ENCODE measurements at regions not wholly inside any gene's neighbourhood (a gene's known extent, or its start where the extent isn't known, plus 50 kb on each side); places are given as distances from the start of the nearest gene placed in this dataset.

DNA sequence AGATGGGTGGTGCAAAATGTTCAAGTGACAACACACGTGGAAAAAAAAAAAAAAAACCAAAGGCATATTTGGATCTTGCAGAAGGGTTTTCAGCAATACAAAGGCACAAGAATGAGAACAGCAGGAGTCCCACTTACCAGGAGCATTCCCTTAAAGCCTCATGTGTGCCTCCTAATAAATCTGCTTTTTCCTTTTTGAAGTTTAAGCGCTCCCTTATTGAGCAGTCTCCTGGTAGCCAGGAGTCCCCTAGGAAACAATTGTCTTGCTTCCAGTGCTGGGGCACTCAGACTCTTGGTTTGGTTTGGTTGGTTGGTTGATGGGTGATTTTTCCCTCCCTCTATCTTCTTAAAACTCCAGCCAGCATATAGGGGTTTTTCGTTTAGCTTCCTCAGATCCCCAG is 321.8 kb upstream of the NFE2L3 start:
- DNase-seq = no peak

DNA sequence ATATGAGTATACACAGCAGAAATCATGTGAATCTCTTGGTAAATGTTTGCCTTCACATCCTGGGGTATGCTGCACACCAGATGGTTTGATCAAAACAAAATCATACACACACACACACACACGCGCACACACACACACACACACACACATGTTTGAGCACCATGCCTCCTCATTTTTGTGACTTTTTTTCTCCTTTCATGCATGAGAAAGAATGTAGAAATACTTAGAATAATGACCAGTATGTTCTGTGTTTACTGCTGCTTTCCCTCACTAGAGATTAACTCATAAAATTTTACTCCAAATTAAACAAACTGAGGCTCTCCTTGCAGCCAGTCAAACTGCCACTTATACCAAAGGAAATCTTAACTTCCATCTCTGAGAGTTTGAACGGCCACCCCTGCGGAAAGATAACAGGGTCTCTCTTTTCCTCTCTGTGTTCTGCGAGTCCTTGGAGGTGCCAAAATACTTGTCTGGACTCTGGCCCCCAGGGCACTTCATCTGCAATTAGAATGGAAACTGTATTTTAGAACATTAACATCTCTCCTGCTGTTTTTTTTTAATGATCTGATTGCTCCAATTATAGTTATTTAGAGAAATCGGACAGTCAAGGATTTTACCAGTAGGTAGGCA is 320.8 kb upstream of the NFE2L3 start:
- DNase-seq = no peak

DNA sequence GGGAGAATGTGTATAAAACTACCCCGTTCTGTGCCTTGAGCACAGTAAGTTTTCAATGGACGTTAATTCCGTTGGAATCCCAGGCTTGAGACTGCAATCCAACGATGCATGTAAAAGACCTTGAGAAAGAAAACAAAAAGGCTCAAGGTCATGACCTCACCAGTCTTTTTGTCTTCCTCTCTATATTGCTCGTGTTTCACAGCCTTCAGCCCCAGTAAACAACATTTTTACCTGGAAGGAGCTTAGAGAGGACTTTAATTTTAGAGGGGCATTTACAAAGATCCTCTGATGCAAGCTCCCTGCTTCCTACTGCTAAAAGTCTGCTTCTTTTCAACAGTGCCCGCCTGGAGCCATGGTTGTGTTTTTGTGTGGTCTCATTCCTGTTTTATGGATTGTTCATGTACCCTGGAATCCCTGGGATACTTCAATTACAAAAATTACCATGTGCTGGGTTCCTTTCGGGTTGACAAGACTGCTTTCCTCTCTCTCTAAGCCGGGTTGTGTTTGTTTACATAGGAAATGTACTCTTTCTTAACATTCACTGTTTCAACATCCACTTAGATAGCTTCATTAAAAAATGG is 320.1 kb upstream of the NFE2L3 start:
- no peak for DNase-seq

DNA sequence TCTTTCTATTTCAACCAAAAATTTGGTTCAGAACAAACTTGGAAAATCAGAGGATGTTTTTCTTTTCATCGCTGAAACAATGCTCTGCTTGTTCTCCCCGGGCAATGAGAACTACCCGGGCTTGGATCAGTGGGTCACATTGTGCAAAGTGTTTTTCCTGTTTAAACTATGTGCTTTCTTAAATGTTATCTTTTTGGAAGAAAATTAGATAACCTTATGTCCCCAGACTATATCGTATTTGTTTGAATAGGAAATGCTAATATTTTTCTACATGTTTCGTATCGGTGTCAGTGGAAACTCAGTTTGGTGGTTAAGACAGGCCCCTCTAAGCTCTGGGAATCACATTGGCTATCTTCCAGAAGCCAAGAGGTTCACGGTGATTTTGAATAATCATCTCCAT is 319.5 kb upstream of the NFE2L3 start:
- no peak for DNase-seq

DNA sequence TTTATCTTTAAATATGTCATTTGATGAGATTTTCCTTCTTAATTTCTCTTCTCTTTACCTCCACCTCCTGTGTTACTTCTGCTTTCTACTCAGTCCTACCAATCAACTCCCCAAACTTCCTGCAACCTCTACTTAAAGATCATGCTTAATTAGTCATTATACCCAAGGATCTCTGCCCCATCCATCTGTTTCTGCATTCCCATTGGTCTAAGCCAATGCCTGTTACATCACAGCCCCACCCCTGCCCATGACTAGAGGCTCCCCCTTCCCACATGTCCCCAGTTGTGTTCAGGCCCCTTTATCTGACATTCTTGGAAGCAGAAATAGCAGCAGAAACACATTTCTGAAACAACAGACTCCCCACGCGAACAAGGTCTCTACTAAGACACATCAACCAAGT is 319.1 kb upstream of the NFE2L3 start:
- no peak for DNase-seq

DNA sequence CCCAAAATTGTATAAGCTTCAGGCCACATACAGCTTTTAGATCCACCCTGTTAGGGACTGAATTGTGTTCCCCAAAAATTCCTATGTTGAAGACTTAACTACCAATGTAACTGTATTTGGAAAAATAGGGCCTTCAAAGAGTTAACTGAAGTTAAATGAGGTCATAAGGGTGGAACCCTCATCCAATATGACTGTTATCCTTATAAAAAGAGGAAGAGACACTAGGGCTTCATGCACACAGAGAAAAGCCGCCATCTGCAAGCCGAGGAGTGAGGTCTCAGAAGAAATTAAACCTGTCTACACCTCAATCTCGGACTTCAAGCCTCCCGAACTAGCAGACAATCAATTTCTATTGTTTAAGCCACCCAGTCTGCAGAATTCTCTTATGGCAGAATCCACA is 317.9 kb upstream of the NFE2L3 start:
- no peak for DNase-seq

DNA sequence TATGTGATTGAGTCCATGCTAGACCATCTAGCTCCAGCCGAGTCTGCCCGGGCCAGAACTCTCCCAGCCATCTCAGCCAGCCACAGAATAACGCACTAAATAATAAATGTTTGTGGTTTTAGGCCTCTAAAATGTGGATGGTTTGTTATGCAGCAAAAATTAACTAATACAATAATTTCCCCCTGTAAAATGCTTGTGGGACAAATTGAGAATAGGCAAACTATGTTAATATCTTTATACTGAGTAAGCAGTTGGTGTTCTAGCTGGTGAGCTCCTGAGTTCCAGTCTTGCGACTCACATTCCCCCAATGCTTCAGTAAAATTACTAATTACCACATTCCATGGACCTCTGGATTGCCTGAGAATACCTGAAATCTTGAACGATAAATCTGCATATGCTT is 316.8 kb upstream of the NFE2L3 start:
- no peak for DNase-seq

DNA sequence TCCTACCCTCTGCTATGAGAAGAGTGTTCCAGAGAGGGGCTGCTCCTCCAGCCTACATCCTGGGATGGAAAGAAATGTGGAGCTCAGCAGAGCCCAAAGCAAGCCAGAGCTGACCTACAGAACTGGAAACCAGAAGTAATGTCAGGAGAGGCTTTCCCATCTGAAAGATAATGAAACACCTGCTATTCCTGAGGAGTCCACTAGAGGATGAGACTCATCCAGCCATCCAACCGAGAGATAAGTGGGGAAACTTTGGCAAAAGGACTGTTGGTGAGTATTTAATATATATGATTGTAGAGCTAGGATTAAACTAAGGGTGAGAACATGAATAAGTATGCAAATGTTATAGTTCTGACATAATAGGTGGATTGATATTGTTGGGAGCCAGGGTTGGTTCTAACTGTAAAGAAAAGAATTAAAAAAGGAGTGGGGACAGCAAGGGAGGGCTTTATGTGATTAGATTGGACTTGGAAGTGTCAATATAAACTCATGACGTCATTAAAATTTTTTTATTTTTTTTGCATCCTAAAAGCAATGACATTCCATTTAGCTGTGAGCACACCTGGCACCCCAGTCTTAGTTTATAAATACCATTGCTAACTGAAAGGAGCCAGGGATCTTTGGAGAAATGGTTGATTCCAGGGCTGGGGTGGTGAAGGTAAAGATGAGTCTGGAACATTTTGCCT is 312.8 kb upstream of the NFE2L3 start:
- no peak for DNase-seq

DNA sequence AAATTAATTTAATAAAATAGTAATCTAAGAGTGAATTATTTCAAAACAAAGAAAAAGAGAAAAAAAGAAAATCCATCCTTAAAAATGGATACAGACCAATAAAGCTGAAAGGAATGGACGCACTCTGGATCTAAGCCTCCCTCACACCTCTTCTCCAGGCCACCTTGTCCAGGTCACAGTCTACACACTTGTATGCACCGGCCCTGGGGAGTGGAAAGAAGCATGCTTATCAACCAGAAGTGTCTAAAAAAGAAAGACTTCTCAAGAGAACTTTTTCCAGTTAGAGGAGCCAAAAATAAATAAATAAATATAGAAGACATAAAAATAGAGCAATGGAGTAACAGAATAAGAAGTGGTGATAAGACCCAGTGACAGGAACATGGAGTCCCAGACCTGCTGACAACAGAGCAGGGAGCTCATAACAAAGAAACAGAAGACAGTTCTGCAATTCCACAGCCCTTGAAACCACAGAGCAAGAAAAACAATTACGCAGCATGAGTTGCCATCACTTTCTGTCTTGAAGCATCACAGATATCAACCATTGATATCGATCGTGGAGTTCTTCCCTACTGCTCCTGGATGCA is 311.7 kb upstream of the NFE2L3 start:
- DNase-seq = no peak

DNA sequence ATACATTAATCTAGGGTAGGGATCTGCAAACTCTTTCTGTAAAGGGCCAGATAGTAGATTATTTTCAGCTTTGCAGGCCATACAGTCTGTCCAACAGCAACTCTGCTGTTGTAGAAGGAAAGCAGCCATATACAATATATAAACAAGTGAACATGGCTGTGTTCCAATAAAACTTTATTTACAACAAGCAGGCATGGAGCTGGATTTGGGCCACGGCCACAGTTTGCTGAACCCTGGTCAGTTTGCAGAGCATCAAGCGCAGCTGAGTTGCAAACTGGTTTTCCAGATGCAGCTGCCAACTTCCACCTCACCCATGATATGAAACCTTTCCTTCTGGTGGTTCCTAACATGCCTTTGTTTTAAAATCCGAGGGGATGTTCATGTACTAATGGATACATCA is 310.4 kb upstream of the NFE2L3 start:
- no peak for DNase-seq

DNA sequence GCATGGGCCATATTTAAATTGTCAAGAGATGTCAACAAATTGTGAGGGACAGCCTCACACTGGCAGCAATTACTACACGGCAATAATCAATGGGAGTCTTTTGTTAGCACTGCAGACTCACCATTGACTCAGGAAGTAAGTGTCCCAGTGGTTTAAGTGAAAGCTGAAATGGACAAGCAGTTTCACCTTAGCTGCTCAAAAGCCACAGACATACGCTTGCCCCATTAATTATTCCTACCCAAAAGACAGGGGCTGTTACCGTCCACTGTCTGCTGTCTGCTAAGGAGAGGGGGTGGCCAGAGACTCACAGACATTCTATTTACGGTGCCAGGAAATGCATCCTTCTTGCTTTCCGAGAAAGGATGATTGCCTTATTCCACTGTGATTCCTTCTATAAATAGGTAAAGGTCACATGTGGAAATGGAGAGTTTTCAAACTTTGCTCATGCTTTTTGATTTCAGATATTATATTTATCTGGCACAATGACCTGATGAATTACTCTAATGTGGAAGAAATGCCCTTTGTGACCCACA is 309.7 kb upstream of the NFE2L3 start:
- no peak for DNase-seq

DNA sequence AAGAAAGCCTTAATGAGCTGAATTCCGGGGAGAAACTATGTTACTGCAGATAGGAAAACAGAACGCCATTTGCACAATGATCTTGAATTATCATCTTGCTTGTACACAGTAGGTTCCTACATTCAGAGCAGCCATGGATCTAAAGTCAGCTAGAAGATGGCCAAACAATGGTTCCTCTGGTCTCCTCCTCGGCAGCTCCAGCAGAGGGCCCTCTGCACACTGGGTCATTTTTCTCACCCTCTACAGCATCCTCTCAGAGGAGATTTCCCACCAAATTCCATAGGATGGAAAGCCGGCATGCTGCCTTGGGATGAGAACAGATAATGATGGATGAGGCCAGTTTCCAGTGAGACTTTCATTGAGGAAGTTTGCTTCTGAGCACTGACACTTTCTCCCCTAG is 308.5 kb upstream of the NFE2L3 start:
- no peak for DNase-seq

DNA sequence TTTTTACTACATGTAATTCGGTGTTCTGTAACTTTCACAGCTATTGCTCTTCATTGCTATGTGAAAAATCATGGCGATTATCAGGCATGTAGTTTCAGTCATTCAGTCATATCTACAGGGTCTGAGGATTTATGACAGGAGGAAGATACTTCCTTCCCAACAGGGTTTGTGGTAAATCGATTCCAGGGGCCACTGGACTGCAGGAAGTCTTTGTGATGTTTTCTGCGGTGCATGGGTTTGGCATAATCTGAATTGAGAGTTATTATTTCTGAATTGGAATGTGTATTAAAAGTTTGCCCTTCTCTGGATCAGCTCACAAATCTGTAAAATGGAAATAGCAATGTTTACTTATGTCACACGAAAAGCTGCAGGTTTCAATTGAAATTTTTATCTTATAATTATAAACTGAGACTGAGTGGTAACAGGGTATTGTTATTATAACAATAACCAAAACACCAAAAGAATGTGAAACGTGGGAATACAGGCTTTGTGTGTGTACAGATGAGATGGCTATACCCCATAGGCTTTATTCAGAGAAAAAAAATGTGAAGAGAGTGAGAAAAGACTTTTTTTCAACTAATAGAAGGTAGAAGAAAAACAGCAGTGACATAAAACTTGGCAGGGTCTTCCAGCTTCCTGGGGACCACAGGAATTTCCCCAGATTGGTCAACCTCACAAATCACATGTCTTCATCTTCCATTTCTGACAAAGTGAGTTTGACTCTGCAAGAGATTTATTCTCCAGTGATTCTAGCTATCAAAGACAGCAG is 307.7 kb upstream of the NFE2L3 start:
- no peak for DNase-seq

DNA sequence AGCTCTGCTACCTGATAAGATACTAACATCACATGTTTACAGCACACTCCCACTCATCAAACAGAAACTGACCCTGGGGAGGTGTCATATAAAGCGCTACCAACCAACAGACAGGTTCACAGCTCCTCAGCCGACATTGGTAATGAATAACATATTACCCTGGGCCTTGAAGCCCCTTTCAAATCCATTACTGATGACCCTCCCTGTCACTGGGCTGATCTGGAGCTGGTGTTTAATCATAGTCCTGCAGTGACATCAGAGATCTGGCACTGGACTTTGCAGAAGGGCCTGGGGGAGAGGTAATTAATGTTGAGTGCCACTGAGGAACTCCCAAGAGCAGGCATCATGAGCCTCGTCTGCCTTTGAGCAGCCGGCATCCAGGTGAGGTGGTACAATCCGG is 306.5 kb upstream of the NFE2L3 start:
- DNase-seq = no peak

DNA sequence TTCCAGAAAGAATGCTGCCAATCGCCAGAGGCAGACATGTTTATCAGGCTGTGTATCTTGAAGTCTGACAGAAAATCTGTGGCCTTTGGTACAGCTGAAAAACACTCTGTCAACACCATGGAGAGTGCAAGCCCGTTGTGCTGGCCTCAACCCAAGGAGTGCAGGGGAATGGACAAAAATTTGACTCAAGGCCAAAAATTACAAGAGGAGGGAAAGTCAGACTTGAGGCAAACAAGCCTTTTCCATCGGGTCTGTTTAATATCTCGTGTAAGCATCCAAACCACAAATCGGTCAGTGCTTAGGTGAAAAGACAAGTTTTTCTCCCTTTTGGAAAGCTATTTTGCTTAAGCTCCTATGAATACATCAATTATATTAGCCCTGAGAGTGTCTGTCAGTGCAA is 305.3 kb upstream of the NFE2L3 start:
- DNase-seq = peak; percentile 27

DNA sequence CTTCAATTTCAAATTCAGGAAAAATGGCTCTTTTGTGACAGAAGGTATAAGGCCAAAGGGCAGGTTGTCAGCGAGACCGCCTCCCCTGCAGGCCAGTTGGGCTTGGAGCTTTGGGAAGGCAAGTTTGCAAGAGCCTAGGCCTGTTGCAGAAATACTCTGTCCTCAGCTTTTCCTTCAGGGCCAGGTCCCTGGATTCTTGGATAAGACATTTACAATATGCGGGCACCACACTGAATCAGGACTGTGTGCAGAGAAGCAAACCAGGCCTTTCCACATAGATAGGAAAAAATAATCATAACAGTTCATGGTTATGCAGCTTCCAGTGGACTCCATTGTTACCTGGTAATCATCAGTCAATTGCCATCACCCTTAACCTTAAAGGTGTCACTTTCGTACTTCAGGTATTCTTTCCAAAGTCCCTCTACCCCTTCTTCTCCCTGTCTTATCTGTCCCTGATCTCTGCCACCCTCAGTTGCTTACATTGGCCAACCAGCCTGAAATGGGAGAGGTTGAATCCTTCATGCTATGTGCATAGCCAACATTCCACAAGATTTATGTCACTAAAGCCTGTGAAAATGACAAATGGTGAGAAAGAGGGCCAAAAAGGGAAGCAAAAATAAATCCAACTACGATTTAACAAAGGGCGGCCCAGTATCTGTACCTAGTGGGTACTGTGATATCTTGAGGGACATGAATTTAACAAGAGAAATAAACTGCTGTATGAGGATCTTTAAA is 304.5 kb upstream of the NFE2L3 start:
- DNase-seq = no peak

DNA sequence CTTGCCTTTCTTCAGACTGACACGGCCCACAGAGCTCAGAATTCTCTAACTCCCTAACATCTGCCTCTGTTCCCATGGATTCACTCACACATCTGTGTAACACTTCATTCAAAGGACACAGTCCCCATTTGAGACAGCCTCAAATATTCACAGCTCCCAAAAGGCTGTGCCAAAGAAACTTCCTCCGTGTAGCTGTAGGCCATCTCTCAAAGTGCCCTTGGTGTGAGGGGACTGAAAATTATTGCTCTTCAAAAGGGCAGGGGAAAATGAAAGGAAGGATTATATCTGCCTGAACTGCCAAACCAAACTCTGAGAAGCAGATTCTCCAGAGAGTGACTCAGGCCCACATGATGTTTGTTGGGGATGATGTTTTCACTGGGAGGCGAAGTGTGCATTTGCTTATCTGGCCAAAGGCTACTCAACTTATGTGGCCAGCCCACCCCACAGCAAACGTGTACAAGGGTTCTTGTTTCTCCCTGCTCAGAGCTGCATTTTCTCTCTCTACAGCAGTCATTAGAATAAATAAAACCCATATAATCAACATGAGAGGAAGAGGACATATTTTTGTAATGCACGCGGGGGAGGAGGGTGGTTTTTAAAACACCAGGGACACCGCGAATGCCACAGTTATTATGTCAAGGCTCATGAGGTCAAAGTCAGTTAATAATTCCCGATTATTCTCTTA is 302.4 kb upstream of the NFE2L3 start:
- DNase-seq = no peak

DNA sequence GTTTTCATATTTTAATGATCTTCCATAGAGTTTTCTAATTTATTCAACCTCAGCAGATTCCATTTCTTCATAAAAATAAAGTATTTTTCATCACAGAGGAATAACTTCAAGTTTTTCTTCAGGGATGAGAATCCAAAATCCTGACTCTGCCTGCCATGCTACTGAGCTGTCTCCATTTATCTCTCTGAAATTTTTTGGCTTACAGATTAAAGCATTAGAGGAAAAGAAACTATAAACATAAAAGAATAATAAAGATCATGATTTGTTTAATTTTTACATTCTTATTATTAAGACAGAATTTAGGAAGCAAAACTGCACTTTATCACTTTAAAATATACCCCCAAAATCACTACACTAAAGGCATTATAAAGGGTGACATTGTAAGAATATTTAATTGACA is 301.8 kb upstream of the NFE2L3 start:
- no peak for DNase-seq

DNA sequence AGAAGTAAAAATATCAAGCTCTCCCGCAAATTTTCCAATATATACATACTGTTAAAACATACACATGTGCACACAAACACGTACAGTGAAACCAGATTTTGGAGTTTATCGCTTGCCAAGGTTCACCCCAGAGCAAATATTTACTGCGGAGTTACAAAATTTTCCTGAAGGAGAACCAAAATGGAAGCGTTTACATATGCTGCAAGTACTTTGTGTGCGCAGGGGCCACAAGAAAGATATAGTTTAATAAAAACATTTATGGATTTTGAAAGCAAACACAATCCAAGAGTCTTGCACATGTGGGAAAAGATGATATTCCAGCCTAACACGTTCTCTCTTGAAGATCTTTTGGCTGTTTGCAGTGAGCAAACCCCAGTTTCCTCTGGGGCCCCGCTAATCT is 301.3 kb upstream of the NFE2L3 start:
- no peak for DNase-seq

DNA sequence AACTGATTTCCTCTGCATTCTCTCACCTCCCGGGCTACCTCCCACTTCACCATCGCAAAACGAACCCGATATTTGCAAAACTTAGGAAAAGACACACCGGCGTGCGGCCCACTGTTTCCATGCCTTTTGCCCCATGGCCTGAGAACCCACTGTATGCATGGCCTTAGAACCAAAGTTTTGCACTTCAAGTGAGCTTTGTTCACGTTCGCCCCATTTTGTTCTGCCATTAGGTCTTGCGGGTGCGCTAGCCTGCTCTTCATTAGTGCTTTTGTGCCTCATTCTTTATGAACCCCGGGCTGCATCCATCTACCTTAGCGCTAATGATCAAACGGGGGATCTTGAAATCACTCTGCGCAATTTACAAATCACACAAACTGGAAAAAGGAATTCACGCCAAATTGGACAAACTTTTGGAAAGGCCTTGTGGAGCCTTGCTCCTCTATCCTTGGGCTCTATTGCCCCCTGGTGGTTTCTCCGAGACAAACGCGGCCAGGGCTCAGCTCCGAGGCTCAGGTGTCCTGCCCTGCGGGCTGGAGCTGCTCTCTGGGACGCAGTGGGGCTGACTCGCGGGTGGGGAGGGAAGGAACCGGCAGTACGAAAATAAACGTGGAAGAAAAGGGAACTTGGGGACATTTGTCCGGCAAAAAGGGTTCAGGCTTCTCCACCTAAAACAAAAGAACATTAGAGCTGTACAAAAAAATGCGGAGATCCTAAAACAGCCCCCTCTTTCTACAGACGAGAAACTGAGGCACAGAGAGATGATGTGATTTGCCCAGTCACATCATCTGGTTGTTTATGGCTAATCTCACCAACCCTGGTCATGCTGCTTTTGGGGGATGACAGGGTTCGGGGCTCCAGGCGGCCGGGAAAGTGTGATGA is 300.4 kb upstream of the NFE2L3 start:
- DNase-seq = peak; percentile 90

Measured in NCI-H345 (cell line).